HEK293T (cell line): ENCODE measurements at regions not wholly inside any gene's neighbourhood (a gene's known extent, or its start where the extent isn't known, plus 50 kb on each side); places are given as distances from the start of the nearest gene placed in this dataset.

Experiments used
- FOXM1 ChIP-seq: fragments of 450-650 bp; IDR thresholded peaks from 2 replicates; pipeline ENCODE4 v1.6.1; 2017; ENCODE audit warnings: mild to moderate bottlenecking, borderline replicate concordance
- SP1 ChIP-seq: fragments of 450-650 bp; IDR thresholded peaks from 2 replicates; pipeline ENCODE4 v1.6.1; 2017

DNA sequence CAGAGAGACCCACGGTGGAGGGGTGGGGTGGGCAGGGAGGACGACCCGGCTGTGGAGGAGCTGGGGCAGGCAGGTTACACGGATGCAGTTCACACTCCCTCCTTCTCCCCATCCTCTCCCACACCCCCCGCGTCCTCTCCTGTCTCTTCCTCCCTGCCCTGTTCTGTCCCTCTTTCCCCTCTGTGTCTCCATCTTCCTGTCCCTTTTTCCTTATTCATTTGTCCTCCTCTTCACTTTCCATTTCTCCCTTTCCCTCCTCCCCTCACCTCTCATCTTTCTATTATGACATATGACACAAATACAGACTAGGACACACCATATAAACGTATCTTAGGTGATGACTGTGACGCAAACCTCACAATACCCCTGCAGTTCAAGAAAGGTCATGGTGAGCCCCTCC is 96.6 kb downstream of the SCGB2B2 start:
- TF ChIP-seq SP1, result no peak
- no peak for TF ChIP-seq FOXM1
